Stomach (tissue), 8 donors: ENCODE measurements at regions not wholly inside any gene's neighbourhood (a gene's known extent, or its start where the extent isn't known, plus 50 kb on each side); places are given as distances from the start of the nearest gene placed in this dataset.

ENCODE experiments used
- DNase-seq, 2 donors: peaks; one replicate each; pipeline versions ENCODE4 v3.0.0 to v3.0.0-alpha.2; 2013 to 2019
- H3K27ac ChIP-seq, 5 donors: fragments of 200-600 bp in 4 of 5; sonication (generic) in 4 of 5; one replicate each; pipeline ENCODE4 v1.5.1; 2013 to 2019; ENCODE audit warnings: mild to moderate bottlenecking in 1 of 5, moderate library complexity in 1 of 5
- H3K27me3 ChIP-seq, 3 donors: fragments of 200-600 bp; sonication (generic); one replicate each; pipeline ENCODE4 v1.5.1; 2017 to 2019; ENCODE audit warnings: mixed run types in 1 of 3
- H3K36me3 ChIP-seq, 4 donors: fragments of 200-600 bp; sonication (generic); 1 replicate in 3 of 4; 2 replicates in 1 of 4; pipeline ENCODE4 v1.5.1; 2016 to 2019
- H3K4me1 ChIP-seq, 4 donors: fragments of 200-600 bp; sonication (generic); one replicate each; pipeline ENCODE4 v1.5.1; 2016 to 2019
- H3K4me3 ChIP-seq, 4 donors: fragments of 200-600 bp; sonication (generic) in 3 of 4; one replicate each; pipeline ENCODE4 v1.5.1; 2016 to 2019; ENCODE audit warnings: mild to moderate bottlenecking in 1 of 4
- H3K9me3 ChIP-seq, 4 donors: fragments of 200-600 bp; sonication (generic); one replicate each; pipeline ENCODE4 v1.5.1; 2016 to 2019
- EP300 ChIP-seq: sonication (generic); formaldehyde crosslinking; IDR thresholded peaks from one replicate; pipeline ENCODE4 v1.6.1; 2017; ENCODE audit warnings: antibody characterized with exemption
- POLR2A ChIP-seq, 4 donors: fragments of 450-650 bp; IDR thresholded peaks; one replicate each; pipeline ENCODE4 v1.6.1; 2016; ENCODE audit warnings: antibody characterized with exemption in 4 of 4, control low read depth in 2 of 4, mild to moderate bottlenecking in 1 of 4, moderate library complexity in 1 of 4
- POLR2AphosphoS5 ChIP-seq, 3 donors: sonication (generic); formaldehyde crosslinking; IDR thresholded peaks; one replicate each; pipeline ENCODE4 v1.6.1; 2016; ENCODE audit warnings: antibody characterized with exemption in 3 of 3
- WGBS, 5 donors: extraction: QIAGEN DNeasy Blood & Tissue Kit in 3 of 5; methylation state at CpG; one replicate each; pipeline versions ENCODE4 v1.1.5 to v1.1.7; 2013 to 2018; 5-methylcytosine and 5-hydroxymethylcytosine counted together
- intact Hi-C: fragments of 100-400 bp; cut with DNase I; formaldehyde crosslinking; loops from one replicate; pipeline ENCODE4 v1.15.1; 2023; ENCODE audit warnings: low total_unique reads
- TF ChIP-seq, protein P1 (sequence below), 7 experiments: fragments of 450-650 bp in 4 of 7; fragments of 200-600 bp in 3 of 7; sonication (generic) in 3 of 7; IDR thresholded peaks; one replicate each; pipeline ENCODE4 v1.5.1; 2016 to 2019; ENCODE audit warnings: antibody characterized with exemption in 7 of 7, control low read depth in 2 of 7, mild to moderate bottlenecking in 1 of 7
- donor health status: healthy with polysubstance abuse.
- donor health status: Bipolar disorder and iron deficiency.
- donor health status: healthy.

DNA sequence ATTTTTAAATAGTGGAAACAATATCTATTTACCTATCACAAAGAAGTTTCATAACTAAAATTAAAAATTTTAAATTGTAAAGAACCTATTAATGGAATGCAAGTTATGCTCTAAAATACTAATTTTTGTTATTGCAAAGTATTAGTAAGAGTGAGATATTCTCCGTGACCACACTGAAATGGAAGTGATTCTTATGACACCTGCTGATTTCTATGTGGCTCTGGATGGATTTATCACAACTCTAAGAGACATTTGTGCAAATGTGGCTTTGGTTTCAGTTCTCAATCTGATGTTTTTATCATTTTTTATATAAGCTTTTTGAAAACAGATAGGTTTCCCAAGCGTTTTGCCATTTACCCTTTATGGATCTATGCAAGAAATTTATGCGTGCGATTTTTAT lies 497.8 kb downstream of the NAV3 start:
- intact Hi-C loops, result no loop called here
- DNase-seq, result no peak
- WGBS, 5 donors, result 74 to 87% (median 78%) methylated on average over 4 of the region's 4 CpGs

DNA sequence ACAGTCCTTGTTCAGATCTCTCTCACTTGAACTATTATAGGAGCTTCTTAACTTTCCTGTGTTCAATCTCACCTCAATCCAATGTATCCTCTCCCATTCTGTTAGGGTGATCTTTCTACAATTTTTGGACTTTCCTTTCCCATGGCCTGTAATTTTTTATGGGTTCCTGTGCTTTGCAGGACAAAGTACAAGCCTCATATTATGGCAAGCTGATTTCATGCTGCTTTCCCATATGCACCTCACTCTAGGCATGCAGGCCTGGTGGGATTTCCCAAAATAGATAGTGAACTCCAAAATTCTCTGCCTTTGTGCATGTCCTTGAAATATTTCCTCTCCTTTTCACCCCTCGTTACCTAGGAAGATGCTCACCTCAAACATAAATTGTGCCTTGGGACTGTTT lies 499.4 kb downstream of the NAV3 start:
- Histone ChIP-seq H3K27ac (no peak overlapping the region), H3K36me3 (no peaks in the 10 kb centered on the region), H3K4me3 (no peak overlapping the region), H3K27me3 (no peaks in the 10 kb centered on the region), H3K4me1 (no peaks in the 10 kb centered on the region), H3K9me3 (no peaks in the 10 kb centered on the region)
- TF ChIP-seq POLR2A (IDR thresholded peaks at IDR 0.05) (no peak), POLR2AphosphoS5 (IDR thresholded peaks at IDR 0.05) (no peak), EP300 (no peak)
- TF ChIP-seq, protein P1, sequence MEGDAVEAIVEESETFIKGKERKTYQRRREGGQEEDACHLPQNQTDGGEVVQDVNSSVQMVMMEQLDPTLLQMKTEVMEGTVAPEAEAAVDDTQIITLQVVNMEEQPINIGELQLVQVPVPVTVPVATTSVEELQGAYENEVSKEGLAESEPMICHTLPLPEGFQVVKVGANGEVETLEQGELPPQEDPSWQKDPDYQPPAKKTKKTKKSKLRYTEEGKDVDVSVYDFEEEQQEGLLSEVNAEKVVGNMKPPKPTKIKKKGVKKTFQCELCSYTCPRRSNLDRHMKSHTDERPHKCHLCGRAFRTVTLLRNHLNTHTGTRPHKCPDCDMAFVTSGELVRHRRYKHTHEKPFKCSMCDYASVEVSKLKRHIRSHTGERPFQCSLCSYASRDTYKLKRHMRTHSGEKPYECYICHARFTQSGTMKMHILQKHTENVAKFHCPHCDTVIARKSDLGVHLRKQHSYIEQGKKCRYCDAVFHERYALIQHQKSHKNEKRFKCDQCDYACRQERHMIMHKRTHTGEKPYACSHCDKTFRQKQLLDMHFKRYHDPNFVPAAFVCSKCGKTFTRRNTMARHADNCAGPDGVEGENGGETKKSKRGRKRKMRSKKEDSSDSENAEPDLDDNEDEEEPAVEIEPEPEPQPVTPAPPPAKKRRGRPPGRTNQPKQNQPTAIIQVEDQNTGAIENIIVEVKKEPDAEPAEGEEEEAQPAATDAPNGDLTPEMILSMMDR (IDR thresholded peaks at IDR 0.05), result no peak
- no peak for DNase-seq
- WGBS, 5 donors, result 59 to 87% (median 81%) methylated on average over 1 of the region's 1 CpG
- intact Hi-C loops, result no loop called here

More for the DNA sequence above, 497.8 kb downstream of the NAV3 start:
- H3K27me3 ChIP-seq, result no peaks in the 10 kb centered on the region
- no peak overlapping the region for H3K4me3 ChIP-seq
- H3K4me1 ChIP-seq, result no peaks in the 10 kb centered on the region
- TF ChIP-seq POLR2AphosphoS5 (IDR thresholded peaks at IDR 0.05) (no peak), POLR2A (IDR thresholded peaks at IDR 0.05) (no peak), EP300 (no peak)
- TF ChIP-seq, protein P1 (IDR thresholded peaks at IDR 0.05), result no peak
- H3K27ac ChIP-seq, result no peak overlapping the region
- H3K36me3 ChIP-seq, result no peaks in the 10 kb centered on the region
- no peaks in the 10 kb centered on the region for H3K9me3 ChIP-seq

DNA sequence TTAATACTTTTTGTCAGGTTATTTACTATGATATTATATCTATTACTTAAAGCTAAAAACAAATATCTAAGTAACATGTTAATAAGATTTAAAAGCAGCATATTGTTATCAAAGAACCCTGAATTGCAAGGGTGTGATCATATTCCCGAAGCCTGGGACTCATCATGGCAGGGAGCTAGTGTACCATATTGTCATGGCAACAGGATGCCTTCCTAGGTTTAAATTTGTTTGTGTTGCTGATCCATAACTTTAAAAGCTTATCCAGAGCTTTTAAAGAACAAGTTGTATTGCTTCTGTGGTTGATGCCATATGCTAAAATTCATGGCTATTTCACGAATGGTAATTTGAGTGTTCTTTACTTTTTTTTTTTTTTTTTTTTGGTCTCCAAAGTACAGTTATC lies 500.5 kb downstream of the NAV3 start:
- TF ChIP-seq POLR2AphosphoS5 (IDR thresholded peaks at IDR 0.05), result no peak
- TF ChIP-seq EP300, result no peak
- TF ChIP-seq, protein P1 (IDR thresholded peaks at IDR 0.05), result no peak
- no peak for TF ChIP-seq POLR2A (IDR thresholded peaks at IDR 0.05)
- Histone ChIP-seq H3K4me1 (no peaks in the 10 kb centered on the region), H3K27ac (no peak overlapping the region), H3K4me3 (no peak overlapping the region), H3K36me3 (no peaks in the 10 kb centered on the region), H3K9me3 (no peaks in the 10 kb centered on the region), H3K27me3 (no peaks in the 10 kb centered on the region)
- WGBS, 5 donors, result 60 to 70% (median 67%) methylated on average over 2 of the region's 2 CpGs
- intact Hi-C loops, result no loop called here
- DNase-seq, result no peak

DNA sequence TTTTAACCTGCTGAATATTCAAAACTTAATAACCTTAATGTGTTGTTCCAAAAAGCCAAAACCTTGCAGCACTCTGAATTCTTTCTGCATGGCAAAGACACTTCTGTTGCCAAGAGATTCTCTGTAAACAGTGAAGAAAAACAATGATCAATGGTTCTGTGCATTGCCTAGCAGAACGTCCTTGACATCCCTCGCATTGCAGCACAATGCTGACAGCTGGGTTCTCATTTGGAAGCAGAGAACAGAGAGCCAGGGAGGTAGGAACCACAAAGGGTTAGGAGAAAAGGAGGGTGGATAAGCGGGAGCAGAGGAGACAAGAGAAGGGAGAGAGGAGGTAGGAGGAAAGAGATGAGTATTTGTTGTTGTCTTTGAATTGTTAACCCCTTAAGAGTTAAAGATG lies 501.1 kb downstream of the NAV3 start:
- H3K4me1 ChIP-seq, result no peaks in the 10 kb centered on the region
- H3K27ac ChIP-seq, result no peak overlapping the region
- TF ChIP-seq, protein P1 (IDR thresholded peaks at IDR 0.05), result no peak
- TF ChIP-seq EP300 (no peak), POLR2A (IDR thresholded peaks at IDR 0.05) (no peak), POLR2AphosphoS5 (IDR thresholded peaks at IDR 0.05) (no peak)
- H3K4me3 ChIP-seq, result no peak overlapping the region
- no peaks in the 10 kb centered on the region for H3K9me3 ChIP-seq
- no peaks in the 10 kb centered on the region for H3K27me3 ChIP-seq
- no peak for DNase-seq
- no peaks in the 10 kb centered on the region for H3K36me3 ChIP-seq
- WGBS, 5 donors, result 19 to 32% (median 25%) methylated on average over 3 of the region's 3 CpGs
- intact Hi-C loops, result no loop called here
